HS-5 (cell line): ENCODE measurements at regions not wholly inside any gene's neighbourhood (a gene's known extent, or its start where the extent isn't known, plus 50 kb on each side); places are given as distances from the start of the nearest gene placed in this dataset.

Experiments used
- DNase-seq: peaks from one replicate; pipeline ENCODE4 v3.0.0-alpha.2; 2012; ENCODE audit warnings: low read depth

GRCh38 chr15:75134748-75135147, 66.9 kb upstream of the C15orf39 start:
- no peak for DNase-seq

GRCh38 chr15:75136118-75136517, 65.6 kb upstream of the C15orf39 start:
- DNase-seq = no peak

- no peak for DNase-seq
These were observed 64.9 kb upstream of the C15orf39 start for GRCh38 chr15:75136758-75137157.

GRCh38 chr15:75138016-75138999, 63.4 kb upstream of the C15orf39 start:
- no peak for DNase-seq

- DNase-seq = no peak
These were observed 61.4 kb upstream of the C15orf39 start for GRCh38 chr15:75140080-75140879.

GRCh38 chr15:75142499-75142898, 59.2 kb upstream of the C15orf39 start:
- DNase-seq = no peak

GRCh38 chr15:75143738-75144334, 57.8 kb upstream of the C15orf39 start:
- no peak for DNase-seq

GRCh38 chr15:75145027-75145841, 56.4 kb upstream of the C15orf39 start:
- no peak for DNase-seq

GRCh38 chr15:75148280-75148679, 53.4 kb upstream of the C15orf39 start:
- no peak for DNase-seq

- peak; percentile 47 for DNase-seq
These were observed 51.6 kb upstream of the C15orf39 start for GRCh38 chr15:75149867-75150709.

- no peak for DNase-seq
These were observed 50.2 kb upstream of the C15orf39 start for GRCh38 chr15:75151214-75152128.
